ENCODE measurements at regions not wholly inside any gene's neighbourhood (a gene's known extent, or its start where the extent isn't known, plus 50 kb on each side); places are given as distances from the start of the nearest gene placed in this dataset.

DNA sequence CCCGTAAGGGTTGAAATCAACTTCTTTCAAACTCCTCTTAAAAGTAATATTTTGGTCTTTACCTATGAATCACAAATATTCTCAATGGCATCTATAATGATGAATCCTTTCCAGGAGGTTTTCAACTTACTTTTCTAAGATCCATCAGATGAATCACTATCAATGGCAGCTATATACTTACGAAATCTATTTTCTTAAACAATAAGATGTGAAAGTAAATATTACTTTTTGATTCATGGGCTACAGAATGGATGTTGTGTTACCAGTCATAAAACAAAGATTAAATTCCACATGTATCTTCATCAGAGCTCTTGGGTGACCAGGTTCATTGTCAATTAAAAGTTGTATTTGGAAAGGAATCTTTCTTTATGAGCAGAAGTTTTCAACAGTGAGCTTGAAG lies 1877.7 kb upstream of the ACO1 start:
- Histone ChIP-seq H2BK5ac (ENCODE audit: low read depth, low read length, poor library complexity, severe bottlenecking) (no peak overlapping the region), H2AFZ (replicated peaks; ENCODE audit: low read length, poor library complexity) (no peak overlapping the region), H3K79me1 (ENCODE audit: low read depth in 1 of 2, low read length in 2 of 2) (no peaks in the 10 kb centered on the region), H2BK15ac (ENCODE audit: low read depth, low read length) (no peak overlapping the region), H4K20me1 (ENCODE audit: insufficient read depth, low read length) (no peaks in the 10 kb centered on the region), H3K4me1 (ENCODE audit: control insufficient read depth, insufficient read depth, low read length) (no peaks in the 10 kb centered on the region), H4K8ac (ENCODE audit: low read depth in 2 of 2, low read length in 2 of 2) (no peak overlapping the region), H2BK120ac (ENCODE audit: low read depth, low read length) (no peak overlapping the region), H3K56ac (ENCODE audit: extremely low read depth, insufficient read depth, low read length) (no peak overlapping the region), H4K91ac (ENCODE audit: insufficient read depth, low read depth, low read length) (no peak overlapping the region), H3K9me1 (ENCODE audit: insufficient read depth, low read length) (no peaks in the 10 kb centered on the region), H3K14ac (replicated peaks; ENCODE audit: low read depth, low read length) (no peak overlapping the region), H3K9me3 (ENCODE audit: control insufficient read depth, insufficient read depth, low read length) (no peaks in the 10 kb centered on the region), H3K27me3 (ENCODE audit: control insufficient read depth, insufficient read depth, low read length) (no peaks in the 10 kb centered on the region), H3K36me3 (ENCODE audit: control insufficient read depth, insufficient read depth, low read length) (no peaks in the 10 kb centered on the region), H3K18ac (ENCODE audit: low read depth, low read length) (no peak overlapping the region), H3K27ac (ENCODE audit: insufficient read depth, low read length) (no peak overlapping the region), H3K4me2 (ENCODE audit: low read depth, low read length) (no peak overlapping the region), H3K4me3 (ENCODE audit: insufficient read depth, low read depth, low read length) (no peak overlapping the region), H2AK9ac (replicated peaks; ENCODE audit: low read depth, low read length, poor library complexity) (no peak overlapping the region), H3K9ac (ENCODE audit: low read depth, low read length) (no peak overlapping the region), H2AK5ac (ENCODE audit: low read depth, low read length) (no peak overlapping the region), H2BK20ac (ENCODE audit: low read depth, low read length) (no peak overlapping the region), H3K4ac (ENCODE audit: low read depth, low read length) (no peak overlapping the region), H4K5ac (ENCODE audit: low read depth, low read length) (no peak overlapping the region), H3K23ac (ENCODE audit: low read depth, low read length) (no peak overlapping the region)
- CTCF ChIA-PET: no interaction called here
- intact Hi-C loops (cut with micrococcal nuclease): no loop called here
- WGBS, 2 experiments (ENCODE audit: extremely low coverage in 2 of 2, insufficient read length in 1 of 2): no CpG with 5 or more reads among the region's 2 CpGs
- TF ChIP-seq CEBPB (IDR thresholded peaks at IDR 0.05; ENCODE audit: low read depth, low read length): no peak
- no peak for TF ChIP-seq MXI1 (IDR thresholded peaks at IDR 0.05; ENCODE audit: borderline replicate concordance, low read depth, low read length)
- TF ChIP-seq MAZ (IDR thresholded peaks at IDR 0.05; ENCODE audit: borderline replicate concordance, low read depth, low read length): no peak
- TF ChIP-seq SMC3 (IDR thresholded peaks at IDR 0.05; ENCODE audit: low read depth, low read length): no peak
- TF ChIP-seq, protein P1, sequence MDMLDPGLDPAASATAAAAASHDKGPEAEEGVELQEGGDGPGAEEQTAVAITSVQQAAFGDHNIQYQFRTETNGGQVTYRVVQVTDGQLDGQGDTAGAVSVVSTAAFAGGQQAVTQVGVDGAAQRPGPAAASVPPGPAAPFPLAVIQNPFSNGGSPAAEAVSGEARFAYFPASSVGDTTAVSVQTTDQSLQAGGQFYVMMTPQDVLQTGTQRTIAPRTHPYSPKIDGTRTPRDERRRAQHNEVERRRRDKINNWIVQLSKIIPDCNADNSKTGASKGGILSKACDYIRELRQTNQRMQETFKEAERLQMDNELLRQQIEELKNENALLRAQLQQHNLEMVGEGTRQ (IDR thresholded peaks at IDR 0.05; ENCODE audit: low read depth, low read length): no peak
- TF ChIP-seq, protein P2, sequence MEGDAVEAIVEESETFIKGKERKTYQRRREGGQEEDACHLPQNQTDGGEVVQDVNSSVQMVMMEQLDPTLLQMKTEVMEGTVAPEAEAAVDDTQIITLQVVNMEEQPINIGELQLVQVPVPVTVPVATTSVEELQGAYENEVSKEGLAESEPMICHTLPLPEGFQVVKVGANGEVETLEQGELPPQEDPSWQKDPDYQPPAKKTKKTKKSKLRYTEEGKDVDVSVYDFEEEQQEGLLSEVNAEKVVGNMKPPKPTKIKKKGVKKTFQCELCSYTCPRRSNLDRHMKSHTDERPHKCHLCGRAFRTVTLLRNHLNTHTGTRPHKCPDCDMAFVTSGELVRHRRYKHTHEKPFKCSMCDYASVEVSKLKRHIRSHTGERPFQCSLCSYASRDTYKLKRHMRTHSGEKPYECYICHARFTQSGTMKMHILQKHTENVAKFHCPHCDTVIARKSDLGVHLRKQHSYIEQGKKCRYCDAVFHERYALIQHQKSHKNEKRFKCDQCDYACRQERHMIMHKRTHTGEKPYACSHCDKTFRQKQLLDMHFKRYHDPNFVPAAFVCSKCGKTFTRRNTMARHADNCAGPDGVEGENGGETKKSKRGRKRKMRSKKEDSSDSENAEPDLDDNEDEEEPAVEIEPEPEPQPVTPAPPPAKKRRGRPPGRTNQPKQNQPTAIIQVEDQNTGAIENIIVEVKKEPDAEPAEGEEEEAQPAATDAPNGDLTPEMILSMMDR (conservative IDR thresholded peaks at IDR 0.05; ENCODE audit: low read depth, low read length): no peak
- TF ChIP-seq, protein P3, sequence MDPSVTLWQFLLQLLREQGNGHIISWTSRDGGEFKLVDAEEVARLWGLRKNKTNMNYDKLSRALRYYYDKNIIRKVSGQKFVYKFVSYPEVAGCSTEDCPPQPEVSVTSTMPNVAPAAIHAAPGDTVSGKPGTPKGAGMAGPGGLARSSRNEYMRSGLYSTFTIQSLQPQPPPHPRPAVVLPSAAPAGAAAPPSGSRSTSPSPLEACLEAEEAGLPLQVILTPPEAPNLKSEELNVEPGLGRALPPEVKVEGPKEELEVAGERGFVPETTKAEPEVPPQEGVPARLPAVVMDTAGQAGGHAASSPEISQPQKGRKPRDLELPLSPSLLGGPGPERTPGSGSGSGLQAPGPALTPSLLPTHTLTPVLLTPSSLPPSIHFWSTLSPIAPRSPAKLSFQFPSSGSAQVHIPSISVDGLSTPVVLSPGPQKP (IDR thresholded peaks at IDR 0.05; ENCODE audit: borderline replicate concordance, low read depth, low read length): no peak
- TF ChIP-seq BHLHE40 (IDR thresholded peaks at IDR 0.05; ENCODE audit: low read depth, low read length): no peak
- TF ChIP-seq RFX5 (IDR thresholded peaks at IDR 0.05; ENCODE audit: low read depth, low read length): no peak
- TF ChIP-seq CHD1 (IDR thresholded peaks at IDR 0.05; ENCODE audit: low read depth, low read length): no peak
- no peak for TF ChIP-seq MAFK (IDR thresholded peaks at IDR 0.05; ENCODE audit: low read depth, low read length)
- TF ChIP-seq NFE2L2 (IDR thresholded peaks at IDR 0.05; ENCODE audit: low read depth, low read length): no peak
- TF ChIP-seq RCOR1 (IDR thresholded peaks at IDR 0.05; ENCODE audit: insufficient replicate concordance, low read length): no peak
- TF ChIP-seq POLR2A (IDR thresholded peaks at IDR 0.05; ENCODE audit: low read depth, low read length): no peak
- no peak for TF ChIP-seq FOS (IDR thresholded peaks at IDR 0.05; ENCODE audit: low read depth, low read length)
- TF ChIP-seq RAD21 (IDR thresholded peaks at IDR 0.05; ENCODE audit: low read length): no peak
- dilution Hi-C loops (cut with HindIII; ENCODE audit: low sequenced_read_pairs, unreplicated experiment): no loop called here
- ATAC-seq (ENCODE audit: low read depth) (no peak), DNase-seq (no peak)
- no TSS peak for BruUV-seq (replicated peaks)
- in situ Hi-C loops (cut with MboI; ENCODE audit: low sequenced_read_pairs): no loop called here
- POLR2A ChIA-PET (ENCODE audit: unreplicated experiment): no interaction called here
